CD14-positive monocyte (primary cell): ENCODE measurements at regions not wholly inside any gene's neighbourhood (a gene's known extent, or its start where the extent isn't known, plus 50 kb on each side); places are given as distances from the start of the nearest gene placed in this dataset.
"Not testable (repeated sequence)": the region's sequence is repeated elsewhere in the genome, so short reads cannot be mapped to it uniquely, and the experiment has no call there.

ENCODE experiments used
- DNase-seq, 3 donors: peaks; one replicate each; pipeline ENCODE4 v3.0.0-alpha.2; 2011 to 2022
- H2AFZ ChIP-seq: 2 replicates; pipeline ENCODE4 v1.6.0; 2012; ENCODE audit warnings: mild to moderate bottlenecking, low read depth, low read length, inconsistent platforms; ENCODE audit not compliant: insufficient read depth, poor library complexity, severe bottlenecking
- H3K27ac ChIP-seq, 2 donors: 1 replicate in 1 of 2; 2 replicates in 1 of 2; pipeline ENCODE4 v1.5.1; 2012 to 2013; ENCODE audit warnings: low read length in 2 of 2, control low read depth in 1 of 2, inconsistent platforms in 1 of 2, low read depth in 1 of 2, mild to moderate bottlenecking in 1 of 2
- H3K27me3 ChIP-seq, 2 donors: one replicate each; pipeline versions ENCODE4 v1.6.0 to v1.6.1; 2011 to 2013; ENCODE audit warnings: low read length in 2 of 2; ENCODE audit not compliant: control insufficient read depth in 2 of 2, insufficient read depth in 2 of 2
- H3K36me3 ChIP-seq, 2 donors: replicated peaks in 1 of 2; 1 replicate in 1 of 2; 2 replicates in 1 of 2; pipeline versions ENCODE4 v1.5.1 to v1.6.1; 2012 to 2013; ENCODE audit warnings: low read length in 2 of 2, control low read depth in 1 of 2, inconsistent platforms in 1 of 2, mild to moderate bottlenecking in 1 of 2; ENCODE audit not compliant: insufficient read depth in 2 of 2, control insufficient read depth in 1 of 2
- H3K4me1 ChIP-seq, 2 donors: 1 replicate in 1 of 2; 2 replicates in 1 of 2; pipeline versions ENCODE4 v1.5.1 to v1.6.1; 2012 to 2013; ENCODE audit warnings: low read length in 2 of 2, control low read depth in 1 of 2, inconsistent platforms in 1 of 2, mild to moderate bottlenecking in 1 of 2, moderate library complexity in 1 of 2; ENCODE audit not compliant: insufficient read depth in 2 of 2, control insufficient read depth in 1 of 2
- H3K4me2 ChIP-seq: replicated peaks from 2 replicates; pipeline ENCODE3; 2012; ENCODE audit warnings: low read length, moderate library complexity, mild to moderate bottlenecking; ENCODE audit not compliant: poor library complexity, severe bottlenecking; ENCODE audit errors: extremely low read depth
- H3K4me3 ChIP-seq, 3 experiments: fragments of 200-600 bp in 1 of 3; sonication (generic) in 1 of 3; replicated peaks in 1 of 3; 1 replicate in 2 of 3; 2 replicates in 1 of 3; pipeline ENCODE4 v1.5.1; 2011 to 2013; ENCODE audit warnings: low read length in 3 of 3, mild to moderate bottlenecking in 3 of 3, control low read depth in 2 of 3, low read depth in 2 of 3, inconsistent platforms in 1 of 3, moderate library complexity in 1 of 3
- H3K79me2 ChIP-seq: 2 replicates; pipeline ENCODE4 v1.6.0; 2012; ENCODE audit warnings: mild to moderate bottlenecking, control low read depth, inconsistent platforms, low read length, moderate library complexity; ENCODE audit not compliant: insufficient read depth
- H3K9ac ChIP-seq: 2 replicates; pipeline ENCODE4 v1.6.0; 2017; ENCODE audit warnings: low read length, mild to moderate bottlenecking; ENCODE audit not compliant: insufficient read depth, poor library complexity, severe bottlenecking
- H3K9me3 ChIP-seq, 2 donors: replicated peaks in 1 of 2; 1 replicate in 1 of 2; 2 replicates in 1 of 2; pipeline versions ENCODE4 v1.5.1 to v1.6.1; 2012 to 2013; ENCODE audit warnings: low read length in 2 of 2, control low read depth in 1 of 2; ENCODE audit not compliant: control insufficient read depth in 1 of 2, insufficient read depth in 1 of 2
- H4K20me1 ChIP-seq: 2 replicates; pipeline ENCODE4 v1.6.0; 2012; ENCODE audit warnings: mild to moderate bottlenecking, low read length, control low read depth, moderate library complexity; ENCODE audit not compliant: insufficient read depth
- H3K27ac Mint-ChIP-seq, 7 donors: one replicate each; pipeline ENCODE4 v1.8.0; 2020; ENCODE audit warnings: mild to moderate bottlenecking in 7 of 7, mixed read lengths in 7 of 7, moderate library complexity in 6 of 7, inconsistent platforms in 2 of 7
- H3K27me3 Mint-ChIP-seq, 3 donors: one replicate each; pipeline ENCODE4 v1.8.0; 2021 to 2022; ENCODE audit warnings: low read depth in 3 of 3, mild to moderate bottlenecking in 3 of 3, mixed read lengths in 3 of 3, moderate library complexity in 3 of 3, inconsistent platforms in 1 of 3
- H3K36me3 Mint-ChIP-seq, 2 donors: one replicate each; pipeline ENCODE4 v1.8.0; 2020; ENCODE audit warnings: mixed read lengths in 2 of 2, inconsistent platforms in 1 of 2, mild to moderate bottlenecking in 1 of 2
- H3K4me1 Mint-ChIP-seq: one replicate; pipeline ENCODE4 v1.8.0; 2020; ENCODE audit warnings: mild to moderate bottlenecking, mixed read lengths
- H3K4me3 Mint-ChIP-seq, 2 donors: one replicate each; pipeline ENCODE4 v1.8.0; 2020; ENCODE audit warnings: mild to moderate bottlenecking in 2 of 2, mixed read lengths in 2 of 2, moderate library complexity in 1 of 2
- H3K9me3 Mint-ChIP-seq, 7 donors: one replicate each; pipeline ENCODE4 v1.8.0; 2020 to 2022; ENCODE audit warnings: mixed read lengths in 7 of 7, mild to moderate bottlenecking in 6 of 7, moderate library complexity in 6 of 7, inconsistent platforms in 2 of 7
- WGBS: methylation state at CpG from one replicate; pipeline ENCODE4 v1.1.5; 2013; ENCODE audit warnings: missing lambda C conversion rate; ENCODE audit not compliant: insufficient coverage; 5-methylcytosine and 5-hydroxymethylcytosine counted together
- intact Hi-C, 2 donors: fragments of 100-400 bp; cut with micrococcal nuclease; formaldehyde crosslinking; loops; one replicate each; pipeline versions ENCODE4 v1.15.0 to v1.15.1; 2023

GRCh38 chr5:176040105-176040801 is 72.1 kb upstream of the THOC3 start:
- H3K27me3 Mint-ChIP-seq, result peaks cover 1 to 26% (median 2%) of the 10 kb centered on the region in 3 donors
- H3K79me2 ChIP-seq, H3K36me3 Mint-ChIP-seq, H3K27ac Mint-ChIP-seq, H3K9me3 ChIP-seq, H3K4me3 Mint-ChIP-seq, DNase-seq, H3K36me3 ChIP-seq, H3K4me2 ChIP-seq, H3K9ac ChIP-seq, H4K20me1 ChIP-seq, H3K9me3 Mint-ChIP-seq, H3K27me3 ChIP-seq, H3K4me1 ChIP-seq, H3K27ac ChIP-seq, intact Hi-C loops, H3K4me1 Mint-ChIP-seq, H3K4me3 ChIP-seq, H2AFZ ChIP-seq: not testable (repeated sequence)
- WGBS, result no CpG with 5 or more reads among the region's 12 CpGs

DNA sequence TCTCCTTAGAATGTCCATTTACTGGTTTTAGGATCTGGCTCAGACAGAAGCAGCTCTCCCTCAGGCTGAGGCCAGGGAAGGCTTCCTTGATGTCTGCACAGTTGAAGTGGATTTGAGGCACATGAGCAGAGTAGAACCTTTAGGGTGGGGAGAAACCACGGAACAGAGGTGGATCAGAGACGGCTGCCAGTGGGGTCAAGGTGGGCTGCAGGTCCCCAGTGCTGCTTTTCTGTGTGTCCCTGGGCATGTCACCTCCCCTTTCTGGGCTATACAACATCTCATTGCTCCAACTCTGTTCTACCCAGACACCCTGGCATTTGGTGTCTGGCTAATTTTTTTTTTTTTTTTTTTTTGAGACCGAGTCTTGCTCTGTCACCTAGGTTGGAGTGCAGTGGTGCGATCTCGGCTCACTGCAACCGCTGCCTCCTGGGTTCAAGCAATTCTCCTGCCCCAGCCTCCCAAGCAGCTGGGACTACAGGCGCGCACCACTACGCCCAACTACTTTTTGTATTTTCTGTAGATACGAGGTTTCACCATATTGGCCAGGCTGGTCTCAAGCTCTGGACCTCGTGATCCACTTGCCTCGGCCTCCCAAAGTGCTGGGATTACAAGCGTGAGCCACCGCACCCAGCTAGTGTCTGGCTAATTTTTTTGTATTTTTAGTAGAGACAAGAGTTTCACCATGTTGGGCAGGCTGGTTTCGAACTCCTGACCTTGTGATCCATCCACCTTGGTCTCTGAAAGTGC is 73.3 kb upstream of the THOC3 start:
- H3K36me3 ChIP-seq, H3K9me3 ChIP-seq, H2AFZ ChIP-seq, H3K4me1 ChIP-seq, intact Hi-C loops, H3K9ac ChIP-seq, H3K36me3 Mint-ChIP-seq, H3K4me3 ChIP-seq, H4K20me1 ChIP-seq, H3K27ac ChIP-seq, H3K9me3 Mint-ChIP-seq, H3K4me2 ChIP-seq, H3K27me3 ChIP-seq, H3K79me2 ChIP-seq, H3K27ac Mint-ChIP-seq, H3K4me3 Mint-ChIP-seq, DNase-seq, H3K4me1 Mint-ChIP-seq: not testable (repeated sequence)
- WGBS, result 89% methylated on average over 7 of the region's 15 CpGs
- H3K27me3 Mint-ChIP-seq, result peaks cover 1 to 23% (median 2%) of the 10 kb centered on the region in 3 donors

DNA sequence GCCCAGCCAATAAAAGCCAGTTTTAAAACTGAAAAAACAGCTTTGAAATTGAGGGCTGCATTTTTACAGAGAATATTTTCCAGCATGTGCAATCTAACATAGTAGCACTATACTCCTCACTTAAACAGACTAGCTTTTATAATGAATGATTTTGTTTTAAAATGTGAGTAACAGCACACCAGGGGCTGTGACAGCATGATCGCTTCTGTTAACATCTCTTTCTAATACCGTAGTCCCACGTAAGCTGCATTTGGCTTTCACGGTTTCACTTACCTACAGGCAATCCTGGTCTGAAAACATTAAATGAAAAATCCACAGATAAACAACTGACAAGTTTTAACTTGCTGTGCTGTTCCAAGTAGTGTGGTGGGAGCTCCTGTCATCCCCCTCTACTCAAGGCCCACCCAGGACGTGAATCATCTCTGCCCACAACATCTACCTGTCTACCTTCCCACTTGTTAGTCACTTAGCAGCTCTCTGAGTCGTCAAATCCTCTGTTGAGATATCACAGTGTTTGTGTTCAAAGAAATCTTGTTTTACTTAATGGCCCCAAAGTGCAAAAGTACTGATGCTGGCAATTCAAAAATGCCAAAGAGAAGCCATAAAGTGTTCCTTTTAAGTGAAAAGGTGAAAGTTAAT is 74.0 kb upstream of the THOC3 start:
- H3K79me2 ChIP-seq, DNase-seq, H3K4me1 Mint-ChIP-seq, intact Hi-C loops, H3K36me3 Mint-ChIP-seq, H4K20me1 ChIP-seq, H3K27ac ChIP-seq, H3K27me3 ChIP-seq, H3K4me1 ChIP-seq, H3K9me3 ChIP-seq, H3K9ac ChIP-seq, H3K36me3 ChIP-seq, H3K4me3 Mint-ChIP-seq, H3K9me3 Mint-ChIP-seq, H2AFZ ChIP-seq, H3K4me3 ChIP-seq, H3K4me2 ChIP-seq, H3K27ac Mint-ChIP-seq: not testable (repeated sequence)
- H3K27me3 Mint-ChIP-seq, result peaks cover under 1 to 16% (median 1%) of the 10 kb centered on the region in 3 donors
- WGBS, result no CpG with 5 or more reads among the region's 6 CpGs

- H3K27ac Mint-ChIP-seq, H3K9ac ChIP-seq, H3K4me2 ChIP-seq, H3K36me3 Mint-ChIP-seq, H3K27ac ChIP-seq, H4K20me1 ChIP-seq, H3K79me2 ChIP-seq, H2AFZ ChIP-seq, H3K4me3 Mint-ChIP-seq, DNase-seq, H3K4me1 Mint-ChIP-seq, H3K27me3 ChIP-seq, intact Hi-C loops, H3K4me3 ChIP-seq, H3K9me3 Mint-ChIP-seq, H3K9me3 ChIP-seq, H3K4me1 ChIP-seq, H3K36me3 ChIP-seq: not testable (repeated sequence)
- peaks cover 0 to 11% (median 1%) of the 10 kb centered on the region in 3 donors for H3K27me3 Mint-ChIP-seq
- 95% methylated on average over 4 of the region's 7 CpGs for WGBS
Observed at GRCh38 chr5:176043252-176043829, 75.2 kb upstream of the THOC3 start.
